ENCODE measurements at regions not wholly inside any gene's neighbourhood (a gene's known extent, or its start where the extent isn't known, plus 50 kb on each side); places are given as distances from the start of the nearest gene placed in this dataset.

DNA sequence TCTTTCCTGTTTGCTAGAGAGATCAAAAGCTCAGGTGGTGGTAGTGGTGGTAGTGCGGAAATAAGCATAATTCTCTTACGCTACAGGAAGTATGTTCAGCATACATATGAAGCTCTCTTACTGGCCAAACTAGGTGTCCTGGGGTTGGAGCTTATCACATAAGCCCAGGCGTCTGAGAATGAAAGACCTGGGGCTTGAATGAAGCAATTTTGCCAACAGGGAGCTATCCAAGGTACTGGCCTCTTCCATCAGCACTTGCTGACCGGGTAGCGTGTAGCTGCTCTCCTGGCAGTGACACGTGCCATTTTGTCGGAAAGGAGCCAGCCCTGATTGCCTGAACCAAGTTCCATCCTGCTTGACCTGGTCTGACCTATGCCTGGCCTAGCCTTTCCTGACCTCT is 65.9 kb upstream of the HPF1 start:
- H3K27ac ChIP-seq = no peak overlapping the region
- no peaks in the 10 kb centered on the region for H3K27me3 ChIP-seq (ENCODE audit: control insufficient read depth, insufficient read depth, low read length)
- TF ChIP-seq, protein P1, sequence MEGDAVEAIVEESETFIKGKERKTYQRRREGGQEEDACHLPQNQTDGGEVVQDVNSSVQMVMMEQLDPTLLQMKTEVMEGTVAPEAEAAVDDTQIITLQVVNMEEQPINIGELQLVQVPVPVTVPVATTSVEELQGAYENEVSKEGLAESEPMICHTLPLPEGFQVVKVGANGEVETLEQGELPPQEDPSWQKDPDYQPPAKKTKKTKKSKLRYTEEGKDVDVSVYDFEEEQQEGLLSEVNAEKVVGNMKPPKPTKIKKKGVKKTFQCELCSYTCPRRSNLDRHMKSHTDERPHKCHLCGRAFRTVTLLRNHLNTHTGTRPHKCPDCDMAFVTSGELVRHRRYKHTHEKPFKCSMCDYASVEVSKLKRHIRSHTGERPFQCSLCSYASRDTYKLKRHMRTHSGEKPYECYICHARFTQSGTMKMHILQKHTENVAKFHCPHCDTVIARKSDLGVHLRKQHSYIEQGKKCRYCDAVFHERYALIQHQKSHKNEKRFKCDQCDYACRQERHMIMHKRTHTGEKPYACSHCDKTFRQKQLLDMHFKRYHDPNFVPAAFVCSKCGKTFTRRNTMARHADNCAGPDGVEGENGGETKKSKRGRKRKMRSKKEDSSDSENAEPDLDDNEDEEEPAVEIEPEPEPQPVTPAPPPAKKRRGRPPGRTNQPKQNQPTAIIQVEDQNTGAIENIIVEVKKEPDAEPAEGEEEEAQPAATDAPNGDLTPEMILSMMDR (IDR thresholded peaks at IDR 0.05) = no peak
- H3K4me2 ChIP-seq (ENCODE audit: low read length) = no peak overlapping the region
- H2AFZ ChIP-seq = no peak overlapping the region
- no peak overlapping the region for H3K4me3 ChIP-seq (ENCODE audit: low read depth, low read length)
- H3K9me3 ChIP-seq (ENCODE audit: control insufficient read depth, low read length) = no peaks in the 10 kb centered on the region
- H3K9ac ChIP-seq = no peak overlapping the region
- H3K79me2 ChIP-seq = no peaks in the 10 kb centered on the region
- no peaks in the 10 kb centered on the region for H3K36me3 ChIP-seq (ENCODE audit: control insufficient read depth, insufficient read depth, low read length)
- H3K4me1 ChIP-seq = no peaks in the 10 kb centered on the region

DNA sequence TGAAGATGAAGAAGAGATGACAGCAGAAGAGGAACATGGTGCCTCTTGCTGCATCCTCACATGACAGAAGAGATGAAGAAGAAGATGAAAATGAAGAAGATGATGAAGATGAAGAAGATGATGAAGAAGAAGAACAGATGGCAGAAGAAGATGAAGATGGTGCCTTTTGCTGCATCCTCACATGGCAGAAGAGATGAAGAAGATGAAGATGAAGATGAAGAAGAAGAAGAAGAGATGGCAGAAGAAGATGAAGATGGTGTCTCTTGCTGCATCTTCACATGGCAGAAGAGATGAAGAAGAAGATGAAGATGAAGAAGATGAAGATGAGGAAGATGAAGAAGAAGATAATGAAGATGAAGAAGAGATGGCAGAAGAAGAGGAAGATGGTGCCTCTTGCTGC is 63.7 kb upstream of the HPF1 start:
- no peak overlapping the region for H3K27ac ChIP-seq
- H3K9ac ChIP-seq = no peak overlapping the region
- no peak overlapping the region for H2AFZ ChIP-seq
- no peaks in the 10 kb centered on the region for H3K36me3 ChIP-seq (ENCODE audit: control insufficient read depth, insufficient read depth, low read length)
- H3K4me2 ChIP-seq (ENCODE audit: low read length) = no peak overlapping the region
- no peaks in the 10 kb centered on the region for H3K4me1 ChIP-seq
- no peaks in the 10 kb centered on the region for H3K9me3 ChIP-seq (ENCODE audit: control insufficient read depth, low read length)
- TF ChIP-seq, protein P1 (IDR thresholded peaks at IDR 0.05) = no peak
- H3K27me3 ChIP-seq (ENCODE audit: control insufficient read depth, insufficient read depth, low read length) = no peaks in the 10 kb centered on the region
- no peak overlapping the region for H3K4me3 ChIP-seq (ENCODE audit: low read depth, low read length)
- no peaks in the 10 kb centered on the region for H3K79me2 ChIP-seq

DNA sequence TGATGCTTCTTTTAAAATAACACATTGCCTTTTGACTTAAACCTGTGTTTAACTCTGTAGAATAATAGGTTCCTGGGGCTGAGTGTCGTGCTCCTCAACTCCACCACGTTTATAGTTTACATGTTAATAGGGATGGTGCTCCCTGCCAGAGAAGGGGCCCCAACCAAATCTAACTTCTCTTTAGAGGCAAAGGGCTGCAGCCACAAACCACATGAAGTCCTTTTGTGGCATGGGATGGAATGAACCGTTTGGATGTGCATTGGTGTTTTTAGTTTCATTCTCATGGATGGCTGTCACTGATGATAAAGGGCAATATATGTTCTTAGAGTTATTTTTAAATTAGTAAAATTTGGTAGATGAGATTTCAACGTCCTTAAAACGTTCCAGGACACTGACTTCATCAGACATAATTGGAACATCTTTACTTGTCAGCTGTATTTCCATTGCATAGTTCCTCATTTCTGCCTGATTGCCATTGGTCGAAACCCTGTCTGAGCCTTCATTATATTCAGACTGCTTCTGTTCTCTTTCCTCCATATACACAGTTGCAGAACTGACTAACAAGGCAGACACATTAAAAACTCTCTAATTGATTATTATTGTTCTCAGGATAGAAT is 60.4 kb upstream of the HPF1 start:
- TF ChIP-seq, protein P1 (IDR thresholded peaks at IDR 0.05) = no peak
- H3K27ac ChIP-seq = no peak overlapping the region

DNA sequence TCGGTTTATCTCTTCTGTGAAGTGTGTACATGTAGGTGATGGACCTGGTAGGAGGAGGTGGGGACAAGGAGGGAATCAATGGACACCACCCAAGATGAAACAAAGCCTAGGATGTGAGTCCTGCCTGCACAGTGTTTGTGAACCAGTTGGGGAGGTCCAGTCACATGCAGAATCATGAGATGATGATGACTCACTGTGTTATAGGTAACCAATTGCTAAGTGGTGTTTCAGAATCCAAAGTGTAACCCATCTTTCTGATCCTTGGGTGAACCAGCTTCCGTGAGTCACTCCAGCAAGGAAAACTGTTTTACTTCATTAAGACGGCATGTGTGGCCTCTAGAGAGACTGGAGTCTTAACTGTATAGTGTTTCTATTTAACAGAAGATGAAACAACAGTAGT is 57.9 kb upstream of the HPF1 start:
- Histone ChIP-seq H3K9me3 (ENCODE audit: control insufficient read depth, low read length) (no peaks in the 10 kb centered on the region), H3K27me3 (ENCODE audit: control insufficient read depth, insufficient read depth, low read length) (no peaks in the 10 kb centered on the region), H3K79me2 (no peaks in the 10 kb centered on the region), H3K27ac (no peak overlapping the region), H3K4me2 (ENCODE audit: low read length) (no peak overlapping the region), H3K36me3 (ENCODE audit: control insufficient read depth, insufficient read depth, low read length) (no peaks in the 10 kb centered on the region), H3K9ac (no peak overlapping the region), H3K4me3 (ENCODE audit: low read depth, low read length) (no peak overlapping the region), H3K4me1 (no peaks in the 10 kb centered on the region), H2AFZ (no peak overlapping the region)
- TF ChIP-seq, protein P1 (IDR thresholded peaks at IDR 0.05) = no peak

More for the DNA sequence above, 60.4 kb upstream of the HPF1 start:
- Histone ChIP-seq H3K4me1 (no peaks in the 10 kb centered on the region), H3K27me3 (ENCODE audit: control insufficient read depth, insufficient read depth, low read length) (no peaks in the 10 kb centered on the region), H3K4me2 (ENCODE audit: low read length) (no peak overlapping the region), H3K9me3 (ENCODE audit: control insufficient read depth, low read length) (no peaks in the 10 kb centered on the region), H3K36me3 (ENCODE audit: control insufficient read depth, insufficient read depth, low read length) (no peaks in the 10 kb centered on the region), H3K79me2 (no peaks in the 10 kb centered on the region), H3K4me3 (ENCODE audit: low read depth, low read length) (no peak overlapping the region), H3K9ac (no peak overlapping the region), H2AFZ (no peak overlapping the region)

DNA sequence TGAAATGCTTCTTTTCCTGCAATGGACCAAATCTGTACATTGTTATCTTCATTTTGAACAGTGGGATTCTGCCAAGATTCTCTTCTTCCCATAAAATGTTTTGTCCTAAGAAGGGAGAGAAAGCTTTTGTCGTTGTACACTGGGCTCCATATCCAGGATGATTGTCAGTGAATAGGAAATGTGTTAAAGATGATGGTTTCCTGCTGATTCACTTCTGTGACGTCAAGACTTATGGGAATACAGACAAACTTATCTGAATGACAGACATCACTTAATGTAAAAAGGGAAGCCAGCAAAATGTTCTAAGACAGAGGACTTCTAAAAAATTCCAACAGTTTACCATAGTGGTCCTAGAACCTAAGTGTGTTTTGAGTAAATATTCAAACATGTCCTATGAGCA is 53.7 kb upstream of the HPF1 start:
- Histone ChIP-seq H3K27ac (no peak overlapping the region), H3K9ac (no peak overlapping the region), H2AFZ (no peak overlapping the region), H3K27me3 (ENCODE audit: control insufficient read depth, insufficient read depth, low read length) (no peaks in the 10 kb centered on the region), H3K4me2 (ENCODE audit: low read length) (no peak overlapping the region), H3K4me1 (no peaks in the 10 kb centered on the region), H3K4me3 (ENCODE audit: low read depth, low read length) (no peak overlapping the region), H3K36me3 (ENCODE audit: control insufficient read depth, insufficient read depth, low read length) (no peaks in the 10 kb centered on the region), H3K9me3 (ENCODE audit: control insufficient read depth, low read length) (no peaks in the 10 kb centered on the region), H3K79me2 (no peaks in the 10 kb centered on the region)
- TF ChIP-seq, protein P1 (IDR thresholded peaks at IDR 0.05) = no peak

Data from parathyroid adenoma (tissue), 2 donors.